Stimulated activated CD8-positive, alpha-beta memory T cell treated with anti-CD3 and anti-CD28 coated beads, Interleukin-4, amount 100 ng/mL, for 48 hours (primary cell): ENCODE measurements at regions not wholly inside any gene's neighbourhood (a gene's known extent, or its start where the extent isn't known, plus 50 kb on each side); places are given as distances from the start of the nearest gene placed in this dataset.
"Not testable (repeated sequence)": the region's sequence is repeated elsewhere in the genome, so short reads cannot be mapped to it uniquely, and the experiment has no call there.

ENCODE experiments used
- DNase-seq: peaks from one replicate; pipeline ENCODE4 v3.0.0-alpha.2; 2020

GRCh38 chr2:23019476-23019875, 365.5 kb upstream of the KLHL29 start:
- DNase-seq = no peak

DNA sequence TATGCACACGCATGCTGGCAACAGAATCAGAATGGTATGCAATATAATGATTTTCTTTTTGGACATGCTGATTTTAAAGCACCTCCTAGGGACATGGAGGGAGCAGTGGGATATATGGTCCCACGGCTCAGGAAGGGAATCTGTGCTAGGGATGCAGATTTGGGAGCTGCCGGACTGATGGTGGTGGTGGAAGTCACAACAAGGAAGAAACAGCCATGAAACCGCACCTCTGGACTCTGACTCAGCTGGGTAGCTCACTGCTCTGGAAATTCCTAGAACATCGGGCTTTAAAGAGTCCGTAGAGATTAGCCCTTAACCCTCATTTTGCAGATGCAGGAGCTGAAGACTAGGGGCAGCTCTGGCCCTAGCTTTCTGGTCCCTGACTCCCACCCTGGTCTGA, 364.3 kb upstream of the KLHL29 start:
- DNase-seq = no peak

DNA sequence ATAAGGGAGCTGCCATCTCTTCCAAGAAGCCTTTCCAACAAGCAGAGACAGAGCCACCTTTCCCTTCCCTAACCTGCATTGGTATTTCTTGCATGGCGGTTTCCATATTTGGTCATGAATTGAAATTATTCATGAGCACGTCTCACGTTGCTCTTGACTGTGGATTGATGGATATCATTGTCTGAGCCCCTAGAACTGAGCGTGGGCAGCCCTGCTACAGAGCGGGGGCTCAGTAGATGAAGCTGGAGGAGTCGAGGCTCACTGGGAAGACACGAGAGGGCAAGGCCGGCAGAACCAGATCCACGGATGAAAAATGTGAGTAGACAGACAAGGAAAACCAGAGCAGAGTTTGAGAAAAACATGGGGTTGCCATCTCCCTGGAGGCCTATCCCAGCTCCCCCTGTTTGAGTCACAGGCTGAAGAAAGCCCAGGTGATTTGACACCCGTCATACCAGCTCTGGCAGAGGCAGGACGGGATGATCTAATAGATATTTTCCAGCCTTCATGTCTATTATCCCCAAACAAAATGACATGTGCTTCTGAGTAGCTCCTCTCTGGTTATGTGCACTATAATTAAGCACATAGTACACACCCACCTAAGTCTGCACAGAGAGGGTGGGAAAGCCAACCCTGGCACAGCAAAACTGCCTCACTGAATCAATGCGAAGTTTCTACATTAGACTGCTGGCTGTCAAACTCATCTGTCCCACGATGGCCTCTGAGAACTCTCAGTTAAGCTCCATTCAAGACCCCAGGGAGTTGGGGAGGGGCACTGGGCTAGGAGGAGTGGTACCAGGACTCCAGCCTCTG, 363.5 kb upstream of the KLHL29 start:
- DNase-seq = no peak

GRCh38 chr2:23023722-23024121, 361.3 kb upstream of the KLHL29 start:
- DNase-seq = no peak

DNA sequence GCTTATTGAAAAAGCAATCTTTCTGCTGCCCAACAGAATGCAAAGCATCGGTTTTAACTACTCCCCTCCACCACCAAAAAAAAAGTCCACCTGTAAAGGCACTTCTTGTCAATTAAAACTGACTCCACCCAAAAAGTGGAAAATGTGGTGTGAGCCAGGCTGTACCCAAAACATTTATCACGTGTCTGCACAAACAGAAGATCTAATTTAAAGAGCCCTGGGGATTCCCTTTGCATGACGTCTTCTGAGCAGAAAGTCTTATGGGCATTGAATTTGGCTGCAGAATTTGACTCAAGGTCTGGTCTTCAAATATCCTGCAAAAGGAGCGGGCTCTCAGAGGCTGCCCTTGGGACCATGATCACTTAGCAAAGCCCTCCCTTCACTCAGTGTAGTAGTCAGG, 358.3 kb upstream of the KLHL29 start:
- no peak for DNase-seq

DNA sequence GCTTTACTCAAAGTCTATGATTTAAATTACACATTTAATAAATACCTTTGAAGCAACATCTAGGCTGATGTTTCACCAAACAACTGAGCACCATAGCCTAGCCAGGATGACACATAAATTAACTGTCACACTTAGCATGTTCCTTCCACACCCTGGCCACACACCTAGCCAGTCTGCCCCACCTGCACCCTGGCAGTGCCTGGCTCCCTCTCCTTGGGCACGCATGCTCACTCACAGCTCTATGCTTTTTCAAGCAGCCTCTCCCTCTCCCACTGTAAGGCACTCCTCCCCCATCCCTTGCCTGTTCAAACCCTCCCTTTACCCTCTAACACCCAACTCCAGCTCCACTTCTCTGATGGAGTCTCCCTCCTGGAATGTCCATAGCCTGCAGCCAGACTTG, 357.6 kb upstream of the KLHL29 start:
- no peak for DNase-seq

GRCh38 chr2:23028106-23028505, 356.9 kb upstream of the KLHL29 start:
- DNase-seq = no peak

GRCh38 chr2:23029111-23029510, 355.9 kb upstream of the KLHL29 start:
- no peak for DNase-seq

DNA sequence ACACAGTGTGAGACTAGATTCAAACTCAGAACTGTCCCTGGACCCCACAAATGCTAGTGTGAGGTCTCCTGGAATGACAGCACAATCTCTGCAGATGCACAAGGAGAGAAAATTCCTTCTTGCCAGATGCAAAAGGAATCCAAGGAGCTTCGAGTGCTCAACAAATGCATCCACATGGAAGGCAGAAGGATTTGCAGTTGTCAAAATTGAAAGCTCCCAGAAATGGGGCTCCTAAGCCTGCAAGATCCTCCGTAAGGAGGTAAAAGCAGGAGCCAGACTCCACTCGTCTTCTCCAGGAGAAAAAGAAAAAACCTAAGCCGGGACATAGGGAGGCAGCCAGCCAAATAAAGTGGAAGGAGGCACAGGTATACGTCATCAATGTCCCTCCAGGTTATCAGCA, 355.0 kb upstream of the KLHL29 start:
- no peak for DNase-seq

GRCh38 chr2:23034996-23035395, 350.0 kb upstream of the KLHL29 start:
- DNase-seq = no peak

GRCh38 chr2:23036629-23037028, 348.4 kb upstream of the KLHL29 start:
- no peak for DNase-seq

DNA sequence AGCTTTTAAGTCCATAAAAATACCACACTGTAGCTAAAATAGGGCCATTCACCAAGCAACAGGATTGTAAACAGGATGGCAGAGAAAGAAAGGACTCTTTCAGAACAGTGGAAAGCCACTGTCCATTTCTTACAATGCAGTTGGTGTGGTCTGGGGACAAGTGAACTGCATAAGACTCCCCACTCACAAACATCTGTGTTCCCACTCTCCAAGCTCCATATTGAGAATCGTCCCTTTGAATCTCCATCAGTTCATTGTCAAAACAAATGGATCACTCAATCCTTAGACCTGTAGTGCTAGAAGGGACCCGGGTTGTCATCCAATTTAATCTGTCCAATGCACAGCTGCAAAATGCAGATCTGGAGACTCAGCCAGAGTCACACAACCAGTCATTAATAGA, 347.4 kb upstream of the KLHL29 start:
- no peak for DNase-seq

DNA sequence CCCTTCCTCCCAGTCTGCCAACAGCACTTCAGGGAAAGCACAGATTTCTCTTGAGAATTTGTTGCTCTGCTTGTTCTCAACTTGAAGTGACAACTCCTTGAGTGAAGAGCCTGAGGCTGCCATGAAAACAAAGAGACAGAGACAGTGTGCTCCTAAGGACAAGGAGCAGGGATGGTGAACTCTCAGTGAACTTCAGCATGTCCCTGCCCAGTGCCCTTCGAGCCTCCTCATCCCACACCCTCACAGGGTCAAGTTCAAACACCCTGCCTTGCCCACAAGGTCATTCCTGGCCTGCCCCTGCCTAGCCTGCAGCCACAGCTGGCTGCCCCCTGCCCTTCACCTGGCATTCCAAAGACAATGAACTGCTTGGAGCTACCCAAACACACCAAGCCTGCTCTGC, 343.5 kb upstream of the KLHL29 start:
- no peak for DNase-seq

- no peak for DNase-seq
Measured at GRCh38 chr2:23042216-23042906, 342.6 kb upstream of the KLHL29 start.

GRCh38 chr2:23050388-23050787, 334.6 kb upstream of the KLHL29 start:
- no peak for DNase-seq

GRCh38 chr2:23053601-23054000, 331.4 kb upstream of the KLHL29 start:
- DNase-seq = no peak

DNA sequence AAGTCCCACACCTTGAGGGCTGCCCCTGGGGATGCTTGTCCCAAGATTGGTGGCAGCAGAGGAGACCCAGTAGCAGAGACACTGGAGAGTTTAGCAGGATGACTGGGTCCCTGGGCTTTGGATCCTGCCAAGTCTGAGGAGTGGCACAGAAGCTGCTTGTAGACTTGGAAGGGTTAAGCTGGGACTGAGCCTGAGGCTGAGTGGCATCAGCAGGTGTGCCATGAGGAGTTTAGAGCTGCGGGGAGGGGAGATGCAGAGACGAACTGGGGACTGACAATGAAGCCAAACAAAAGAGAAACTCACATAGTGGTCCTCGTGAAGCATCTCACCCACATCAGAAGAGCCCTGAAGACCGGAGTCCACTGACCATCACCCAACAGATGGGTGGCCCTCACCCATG, 329.7 kb upstream of the KLHL29 start:
- DNase-seq = no peak

DNA sequence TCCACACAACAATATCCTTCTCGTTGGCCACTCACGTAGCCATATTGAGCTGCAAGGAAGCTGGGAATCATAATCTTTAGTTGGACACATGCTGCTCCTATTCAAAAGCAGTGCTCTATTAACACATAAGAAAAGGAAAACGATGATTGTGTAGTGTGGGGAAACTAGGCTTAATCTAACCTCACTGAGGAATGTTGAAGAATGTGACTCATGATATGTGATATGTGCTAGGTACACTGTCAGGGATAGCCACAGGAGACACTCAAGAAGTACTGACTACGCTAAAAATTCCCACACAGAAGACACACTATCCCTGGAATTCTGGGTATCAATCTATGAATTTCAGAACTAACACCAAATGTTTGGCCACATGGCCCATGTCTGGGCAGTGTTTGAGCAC, 328.1 kb upstream of the KLHL29 start:
- DNase-seq = not testable (repeated sequence)

- DNase-seq = no peak
Measured at GRCh38 chr2:23058435-23058834, 326.5 kb upstream of the KLHL29 start.

GRCh38 chr2:23065210-23065609, 319.8 kb upstream of the KLHL29 start:
- DNase-seq = no peak

DNA sequence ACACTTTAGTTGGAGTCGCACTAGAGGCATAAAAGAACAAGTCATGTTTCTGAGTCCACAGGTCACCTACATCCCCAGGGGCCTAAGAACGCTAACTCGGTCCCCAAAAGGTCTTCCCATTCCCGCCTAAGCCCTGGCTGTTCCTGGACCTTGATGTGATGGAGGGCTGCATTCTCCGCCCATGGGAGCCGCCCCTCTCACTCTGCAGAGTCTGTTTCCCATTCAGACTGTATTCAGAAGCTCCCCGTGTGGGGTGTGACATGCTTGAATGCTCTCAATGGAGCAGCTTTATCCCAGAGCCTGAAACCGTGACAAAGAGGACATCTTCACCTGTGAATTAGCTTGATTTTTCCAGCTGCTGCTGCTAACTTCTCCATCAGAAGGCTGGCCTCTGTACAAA, 319.0 kb upstream of the KLHL29 start:
- no peak for DNase-seq

GRCh38 chr2:23066686-23067085, 318.3 kb upstream of the KLHL29 start:
- DNase-seq = no peak

- no peak for DNase-seq
Measured at GRCh38 chr2:23069156-23069555, 315.8 kb upstream of the KLHL29 start.

- DNase-seq = no peak
Measured at GRCh38 chr2:23069923-23070322, 315.1 kb upstream of the KLHL29 start.

GRCh38 chr2:23073056-23073455, 311.9 kb upstream of the KLHL29 start:
- no peak for DNase-seq
